ENCODE measurements at regions not wholly inside any gene's neighbourhood (a gene's known extent, or its start where the extent isn't known, plus 50 kb on each side); places are given as distances from the start of the nearest gene placed in this dataset.

DNA sequence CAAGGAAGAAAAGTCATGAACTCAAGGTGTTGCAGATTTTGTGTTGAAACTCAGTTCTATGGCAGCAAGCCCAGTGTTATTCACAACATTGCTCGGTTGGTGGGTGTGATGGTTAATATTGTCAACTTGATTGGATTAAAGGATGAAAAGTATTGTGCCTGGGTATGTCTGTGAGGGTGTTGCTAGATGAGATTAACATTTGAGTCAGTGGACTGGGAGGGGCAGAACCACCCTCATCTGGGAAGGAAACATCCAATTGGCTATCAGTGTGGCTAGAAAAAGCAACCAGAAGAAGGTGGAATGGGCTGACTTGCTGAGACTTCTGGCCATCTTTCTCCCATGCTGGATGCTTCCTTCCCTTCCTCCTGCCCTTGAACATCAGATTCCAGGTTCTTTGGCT lies 353.2 kb downstream of the ADRA2A start:
- no peak overlapping the region for H3K4me3 ChIP-seq (replicated peaks; ENCODE audit: low read depth, low read length)
- TF ChIP-seq, protein P1, sequence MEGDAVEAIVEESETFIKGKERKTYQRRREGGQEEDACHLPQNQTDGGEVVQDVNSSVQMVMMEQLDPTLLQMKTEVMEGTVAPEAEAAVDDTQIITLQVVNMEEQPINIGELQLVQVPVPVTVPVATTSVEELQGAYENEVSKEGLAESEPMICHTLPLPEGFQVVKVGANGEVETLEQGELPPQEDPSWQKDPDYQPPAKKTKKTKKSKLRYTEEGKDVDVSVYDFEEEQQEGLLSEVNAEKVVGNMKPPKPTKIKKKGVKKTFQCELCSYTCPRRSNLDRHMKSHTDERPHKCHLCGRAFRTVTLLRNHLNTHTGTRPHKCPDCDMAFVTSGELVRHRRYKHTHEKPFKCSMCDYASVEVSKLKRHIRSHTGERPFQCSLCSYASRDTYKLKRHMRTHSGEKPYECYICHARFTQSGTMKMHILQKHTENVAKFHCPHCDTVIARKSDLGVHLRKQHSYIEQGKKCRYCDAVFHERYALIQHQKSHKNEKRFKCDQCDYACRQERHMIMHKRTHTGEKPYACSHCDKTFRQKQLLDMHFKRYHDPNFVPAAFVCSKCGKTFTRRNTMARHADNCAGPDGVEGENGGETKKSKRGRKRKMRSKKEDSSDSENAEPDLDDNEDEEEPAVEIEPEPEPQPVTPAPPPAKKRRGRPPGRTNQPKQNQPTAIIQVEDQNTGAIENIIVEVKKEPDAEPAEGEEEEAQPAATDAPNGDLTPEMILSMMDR (IDR thresholded peaks at IDR 0.05; ENCODE audit: low read depth, low read length, missing control alignments), result no peak
- DNase-seq (ENCODE audit: extremely low read depth, low read depth), result no peak

DNA sequence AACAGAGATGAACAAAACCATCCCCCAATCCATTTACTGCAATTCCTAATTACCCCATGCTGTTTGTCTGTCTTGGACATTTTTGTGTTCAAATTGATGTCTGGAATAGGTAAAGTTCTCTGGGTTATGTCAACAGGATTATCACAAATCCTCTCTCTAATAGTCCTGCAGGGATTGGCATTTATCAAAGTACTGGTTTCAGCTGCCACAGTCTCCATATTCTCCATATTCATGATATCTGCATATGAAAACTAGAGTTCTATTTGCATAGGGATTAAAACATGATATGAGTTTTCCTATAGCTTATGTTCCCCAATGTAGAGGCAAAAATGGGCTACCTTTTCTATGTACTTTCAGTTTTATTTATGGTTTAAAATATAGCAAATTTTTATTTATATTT lies 355.8 kb downstream of the ADRA2A start:
- H3K4me3 ChIP-seq (replicated peaks; ENCODE audit: low read depth, low read length), result no peak overlapping the region
- DNase-seq (ENCODE audit: extremely low read depth, low read depth), result no peak
- TF ChIP-seq, protein P1 (IDR thresholded peaks at IDR 0.05; ENCODE audit: low read depth, low read length, missing control alignments), result no peak

DNA sequence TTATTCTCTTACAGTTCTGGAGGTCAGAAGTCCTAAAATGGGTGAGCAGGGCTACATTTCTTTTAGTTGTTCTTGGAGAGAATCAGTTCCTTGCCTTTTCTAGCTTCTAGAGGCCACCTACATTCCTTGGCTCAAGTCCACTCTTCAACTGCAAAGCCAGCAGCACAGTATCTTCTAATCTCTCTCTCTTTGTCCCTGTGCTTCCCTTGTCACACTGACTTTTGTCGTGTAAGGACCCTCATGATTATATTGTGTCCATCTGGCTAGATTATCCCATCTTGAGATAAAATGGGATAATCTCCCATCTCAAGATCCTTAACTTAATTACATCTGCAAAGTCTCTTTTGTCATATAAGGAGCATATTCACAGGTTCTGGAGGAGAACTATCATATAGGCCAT lies 359.0 kb downstream of the ADRA2A start:
- H3K4me3 ChIP-seq (replicated peaks; ENCODE audit: low read depth, low read length), result no peak overlapping the region
- TF ChIP-seq, protein P1 (IDR thresholded peaks at IDR 0.05; ENCODE audit: low read depth, low read length, missing control alignments), result no peak
- DNase-seq (ENCODE audit: extremely low read depth, low read depth), result no peak

DNA sequence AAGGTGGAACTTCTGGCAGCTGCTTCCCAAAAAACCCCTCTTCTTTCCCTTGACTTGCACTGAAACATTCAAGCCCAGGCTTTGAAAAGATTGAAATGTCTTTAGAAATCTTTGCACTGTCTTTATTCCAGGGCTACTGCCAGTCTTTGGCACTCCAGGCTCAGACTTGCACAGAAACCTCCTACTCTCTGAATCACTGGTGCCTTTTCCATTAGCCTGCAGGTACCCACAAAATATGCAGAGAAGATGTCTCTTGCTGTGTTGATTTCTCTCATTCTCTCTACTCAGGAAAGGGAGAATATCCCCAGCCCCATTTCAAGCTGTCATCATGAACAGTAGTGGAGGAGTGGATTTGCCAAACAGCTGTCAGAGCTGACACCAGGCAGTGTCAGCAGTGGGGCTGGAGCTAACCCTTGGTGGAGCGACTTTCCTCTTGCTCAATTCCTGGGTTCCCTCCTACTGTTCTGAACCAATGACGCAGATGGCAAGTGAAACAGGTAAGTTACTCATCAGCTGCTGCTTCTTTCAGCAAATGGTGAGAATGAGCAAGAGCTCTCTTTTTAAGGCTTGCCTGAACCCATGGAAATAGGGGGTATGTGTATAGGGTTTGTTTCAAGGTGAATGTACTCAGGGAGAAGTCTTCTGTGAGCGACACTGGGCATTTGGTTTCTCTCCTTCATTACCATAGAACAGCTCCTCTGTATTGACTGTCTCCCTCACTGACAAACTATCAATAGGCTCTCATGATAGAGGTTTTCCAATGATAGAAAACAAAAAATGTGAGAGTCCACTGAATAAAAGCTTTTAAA lies 362.4 kb downstream of the ADRA2A start:
- TF ChIP-seq, protein P1 (IDR thresholded peaks at IDR 0.05; ENCODE audit: low read depth, low read length, missing control alignments), result no peak

DNA sequence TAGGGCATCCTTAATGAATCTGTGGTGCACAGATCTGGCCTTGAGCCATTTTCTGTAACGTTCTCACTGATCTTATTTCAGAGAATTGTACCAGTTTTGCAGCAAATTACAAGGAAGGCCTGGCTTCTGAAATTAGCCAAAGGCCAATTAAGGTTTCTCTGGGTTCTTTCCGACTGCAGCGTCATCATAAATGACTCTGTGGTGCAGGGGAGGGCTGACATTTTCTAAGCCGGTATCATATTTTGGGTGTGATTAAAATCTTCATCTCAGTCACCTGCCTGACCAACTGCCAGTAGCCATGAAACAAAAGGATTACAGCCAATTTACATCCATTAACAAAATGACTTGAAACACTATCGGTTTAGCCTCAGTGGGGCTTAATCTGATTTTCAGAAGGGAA lies 363.7 kb downstream of the ADRA2A start:
- DNase-seq (ENCODE audit: extremely low read depth, low read depth), result no peak
- no peak overlapping the region for H3K4me3 ChIP-seq (replicated peaks; ENCODE audit: low read depth, low read length)
- TF ChIP-seq, protein P1 (IDR thresholded peaks at IDR 0.05; ENCODE audit: low read depth, low read length, missing control alignments), result no peak

More for the DNA sequence above, 362.4 kb downstream of the ADRA2A start:
- no peak overlapping the region for H3K4me3 ChIP-seq (replicated peaks; ENCODE audit: low read depth, low read length)
- DNase-seq (ENCODE audit: extremely low read depth, low read depth), result no peak

DNA sequence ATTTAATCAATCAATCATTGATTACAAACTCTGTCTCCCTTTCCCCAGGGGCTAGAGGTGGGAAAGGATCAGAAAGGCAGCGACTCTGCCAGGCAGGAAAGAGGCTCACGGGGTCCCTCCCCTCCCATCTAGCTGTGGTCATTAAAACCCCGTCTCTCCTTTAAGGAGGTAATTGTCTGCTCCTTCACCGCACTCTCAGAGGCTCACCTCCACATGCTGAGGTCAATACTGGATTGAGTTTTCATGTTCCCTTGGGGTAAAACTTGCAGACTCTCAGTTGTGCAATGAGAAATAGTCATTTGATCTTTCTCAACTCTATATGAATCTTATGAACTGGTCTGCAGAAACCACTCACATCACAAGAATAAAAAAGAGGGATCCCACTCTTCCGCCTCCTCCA lies 368.8 kb downstream of the ADRA2A start:
- TF ChIP-seq, protein P1 (IDR thresholded peaks at IDR 0.05; ENCODE audit: low read depth, low read length, missing control alignments), result no peak
- H3K4me3 ChIP-seq (replicated peaks; ENCODE audit: low read depth, low read length), result no peak overlapping the region
- no peak for DNase-seq (ENCODE audit: extremely low read depth, low read depth)
